ENCODE measurements at regions not wholly inside any gene's neighbourhood (a gene's known extent, or its start where the extent isn't known, plus 50 kb on each side); places are given as distances from the start of the nearest gene placed in this dataset.
"Not testable (repeated sequence)": the region's sequence is repeated elsewhere in the genome, so short reads cannot be mapped to it uniquely, and the experiment has no call there.

DNA sequence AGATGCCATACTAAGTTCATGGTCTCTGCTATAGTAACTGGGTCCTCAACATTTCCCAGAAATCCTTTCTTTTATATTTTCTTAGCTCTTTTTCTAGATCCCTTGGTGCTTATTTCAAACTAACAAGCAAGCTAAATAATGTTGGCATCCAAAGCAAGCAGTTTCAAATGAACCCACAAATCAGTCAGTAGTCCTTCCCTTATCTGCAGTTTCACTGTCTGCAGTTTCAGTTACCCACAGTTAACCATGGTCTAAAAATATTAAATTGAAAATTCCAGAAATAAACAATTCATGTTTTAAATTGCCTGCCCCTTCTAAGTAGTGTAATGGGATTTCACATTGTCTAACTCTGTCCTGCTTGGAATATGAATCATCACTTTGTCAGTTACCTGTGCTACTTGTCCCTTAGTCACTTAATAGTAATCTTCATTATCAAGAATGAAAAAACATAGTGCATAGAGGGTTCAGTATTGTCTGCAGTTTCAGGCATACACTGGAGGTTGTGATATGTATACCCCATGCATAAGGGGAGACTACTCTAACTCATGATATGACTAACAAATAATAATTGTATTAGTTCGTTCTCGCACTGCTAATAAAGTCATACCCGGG lies 633.7 kb downstream of the MECOM start:
- no peak for DNase-seq

DNA sequence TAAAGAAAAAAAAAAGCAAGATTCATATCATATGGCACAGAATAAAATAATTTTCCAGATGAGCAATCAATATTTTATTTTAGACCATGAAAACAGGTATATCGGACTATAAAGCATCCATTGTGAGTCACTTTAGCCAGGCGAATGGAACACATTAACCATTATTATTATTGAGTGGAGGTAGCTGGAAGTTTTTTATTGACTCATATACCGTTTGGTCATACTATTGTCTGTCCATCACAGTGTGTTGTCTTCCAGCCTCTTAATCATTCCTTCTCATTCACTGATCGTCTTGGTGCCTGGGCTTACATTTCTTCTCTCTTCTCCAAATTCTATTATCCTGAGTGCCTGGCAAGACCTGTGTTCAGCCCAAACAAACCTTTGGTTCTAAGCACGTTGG lies 634.8 kb downstream of the MECOM start:
- DNase-seq, result no peak

DNA sequence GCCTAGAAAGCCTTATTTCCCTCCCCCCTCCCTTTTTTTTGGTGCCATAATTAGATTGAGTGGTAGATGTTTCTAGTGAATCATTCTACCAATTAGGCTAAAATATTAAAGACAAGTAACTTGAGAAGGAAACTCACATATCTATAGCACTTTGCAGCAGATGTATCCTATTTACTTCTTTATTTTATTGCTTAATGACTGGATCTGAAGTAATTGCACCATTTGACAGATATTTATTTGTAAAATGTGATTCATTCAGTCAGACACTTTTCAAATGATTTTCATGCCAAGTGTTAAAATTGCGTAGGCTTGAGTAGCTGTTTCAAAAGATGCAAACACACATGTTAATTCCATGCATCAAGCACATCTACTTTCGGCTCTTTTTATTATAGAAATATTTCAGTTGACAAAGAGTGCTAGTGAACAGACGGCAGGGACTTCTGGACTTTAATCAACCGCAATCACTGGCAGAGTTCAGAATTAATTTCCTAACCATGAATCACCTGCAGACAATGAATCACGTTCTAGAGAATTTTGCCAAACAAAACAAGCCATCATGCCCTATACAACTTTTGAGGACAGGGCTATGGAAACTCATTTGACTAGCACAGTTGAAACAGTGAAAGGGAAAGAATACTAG lies 636.8 kb downstream of the MECOM start:
- DNase-seq, result no peak

DNA sequence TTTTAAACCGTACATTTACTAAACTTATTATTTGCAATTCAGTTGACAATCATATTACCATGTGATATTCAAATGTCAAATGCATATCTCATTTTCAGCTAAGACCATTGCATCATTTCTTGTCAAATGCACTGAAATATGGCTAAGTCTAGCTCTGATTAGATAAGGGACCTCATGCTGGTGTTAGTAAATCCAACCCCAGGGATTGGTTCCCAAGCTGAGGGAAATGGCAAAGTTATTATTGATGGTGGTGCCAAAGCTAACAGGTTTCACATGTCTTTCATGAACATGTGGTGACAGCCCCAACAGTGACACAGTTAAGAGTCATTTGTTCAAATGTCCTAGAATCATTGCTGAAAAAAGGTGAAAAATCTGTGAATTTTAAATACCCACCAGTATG lies 641.1 kb downstream of the MECOM start:
- no peak for DNase-seq

DNA sequence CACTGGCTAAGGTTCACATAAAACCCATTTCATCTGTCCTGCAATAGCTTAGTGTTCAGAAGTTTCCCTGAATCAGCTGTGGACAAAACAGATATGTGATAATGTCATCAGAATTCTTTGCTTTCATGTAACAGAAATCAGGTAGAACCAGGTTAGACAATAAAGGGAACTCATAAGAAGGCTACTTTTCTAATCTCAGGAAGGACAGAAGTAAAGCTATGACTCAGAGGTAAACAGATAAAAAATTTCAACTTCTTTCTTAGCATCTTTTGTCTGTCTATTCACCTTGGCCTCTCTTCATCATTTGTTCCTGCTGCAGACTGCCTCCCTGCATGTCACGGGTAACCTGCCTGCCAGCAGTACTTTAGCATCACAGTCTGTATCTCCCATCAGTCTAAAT lies 643.1 kb downstream of the MECOM start:
- DNase-seq, result no peak

DNA sequence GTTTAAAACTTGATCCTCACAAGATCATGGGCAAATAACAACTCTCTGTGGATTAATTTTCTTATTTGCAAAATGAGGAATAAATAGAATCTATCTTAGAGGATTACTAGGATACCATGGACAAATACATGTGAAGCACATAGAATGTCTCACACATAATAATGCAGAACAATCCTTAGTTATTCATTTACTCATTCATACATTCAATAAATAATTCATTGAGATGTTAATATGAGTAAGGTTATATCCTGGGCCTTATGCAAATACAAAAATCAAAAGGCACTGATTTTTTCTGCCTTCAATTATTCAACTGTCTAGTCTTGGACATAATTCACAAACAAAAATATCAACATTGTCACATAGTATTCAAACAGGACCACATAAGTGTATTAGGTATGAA lies 654.1 kb downstream of the MECOM start:
- DNase-seq, result no peak

DNA sequence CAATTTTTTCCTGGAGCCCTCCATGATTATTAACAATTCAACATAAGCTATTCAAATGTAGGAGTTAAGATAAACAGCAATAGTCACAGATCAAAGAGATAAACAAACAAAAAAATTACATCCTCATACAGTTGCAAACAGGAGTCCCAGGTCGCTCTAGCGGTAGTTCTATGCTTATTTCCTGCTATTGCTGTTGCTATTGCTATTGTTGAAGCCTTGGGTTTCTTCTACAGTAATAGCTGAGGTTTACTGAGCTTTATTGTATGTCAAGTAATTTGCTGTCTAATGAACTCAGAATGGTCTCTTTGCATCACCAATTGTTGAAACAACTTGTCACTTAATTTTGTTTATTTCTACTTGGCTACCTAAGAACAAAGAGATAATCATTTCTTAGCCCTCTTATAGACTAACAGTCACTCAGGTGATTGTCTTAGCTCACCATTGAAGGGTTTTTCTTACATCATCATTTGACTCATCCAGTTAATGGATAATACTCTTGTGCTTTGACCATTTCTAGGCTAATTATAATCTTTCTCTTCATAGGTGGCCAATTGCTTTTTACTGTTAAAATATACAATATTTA lies 654.6 kb downstream of the MECOM start:
- no peak for DNase-seq

DNA sequence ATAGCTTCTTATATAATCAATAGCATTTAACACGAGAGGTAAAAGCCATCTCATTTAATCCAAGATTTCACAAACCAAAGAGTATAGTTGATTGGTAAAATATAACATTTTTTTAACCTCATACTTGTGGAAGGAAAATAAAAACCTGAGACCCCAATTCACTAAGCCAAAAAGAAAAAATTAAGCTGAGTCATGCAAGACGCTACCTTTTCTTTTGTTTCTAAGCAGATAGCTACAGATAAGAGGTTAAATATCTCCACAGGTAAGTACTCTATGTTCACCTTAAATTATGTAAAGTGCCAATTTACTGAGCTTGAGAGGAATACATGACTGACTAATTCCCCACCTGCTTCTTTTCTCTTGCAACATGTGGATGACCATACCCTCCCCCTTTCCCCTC lies 656.4 kb downstream of the MECOM start:
- no peak for DNase-seq

DNA sequence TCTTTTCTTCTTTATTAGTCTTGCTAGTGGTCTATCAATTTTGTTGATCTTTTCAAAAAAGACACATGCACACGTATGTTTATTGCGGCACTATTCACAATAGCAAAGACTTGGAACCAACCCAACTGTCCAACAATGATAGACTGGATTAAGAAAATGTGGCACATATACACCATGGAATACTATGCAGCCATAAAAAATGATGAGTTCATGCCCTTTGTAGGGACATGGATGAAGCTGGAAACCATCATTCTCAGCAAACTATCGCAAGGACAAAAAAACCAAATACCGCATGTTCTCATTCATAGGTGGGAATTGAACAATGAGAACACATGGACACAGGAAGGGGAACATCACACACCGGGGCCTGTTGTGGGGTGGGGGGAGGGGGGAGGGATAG lies 657.1 kb downstream of the MECOM start:
- not testable (repeated sequence) for DNase-seq

DNA sequence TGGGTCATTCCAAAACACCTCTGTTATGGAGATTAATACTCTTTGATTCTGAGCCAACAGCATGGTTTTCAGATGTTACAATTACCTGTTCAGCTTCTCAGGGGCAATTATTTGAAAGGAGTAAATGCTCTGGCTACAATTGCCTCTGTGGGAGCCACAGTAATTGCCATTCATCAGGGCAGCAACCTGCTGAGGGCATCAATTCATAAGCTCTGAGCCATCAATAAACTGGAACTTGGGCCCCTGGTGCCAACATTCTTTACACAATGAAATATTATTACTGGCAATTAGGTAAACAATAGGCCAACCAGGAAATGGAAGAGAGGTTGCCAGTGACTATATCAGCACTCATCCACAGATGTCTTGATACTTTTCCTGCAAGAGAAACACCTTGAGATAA lies 660.8 kb downstream of the MECOM start:
- DNase-seq, result no peak

DNA sequence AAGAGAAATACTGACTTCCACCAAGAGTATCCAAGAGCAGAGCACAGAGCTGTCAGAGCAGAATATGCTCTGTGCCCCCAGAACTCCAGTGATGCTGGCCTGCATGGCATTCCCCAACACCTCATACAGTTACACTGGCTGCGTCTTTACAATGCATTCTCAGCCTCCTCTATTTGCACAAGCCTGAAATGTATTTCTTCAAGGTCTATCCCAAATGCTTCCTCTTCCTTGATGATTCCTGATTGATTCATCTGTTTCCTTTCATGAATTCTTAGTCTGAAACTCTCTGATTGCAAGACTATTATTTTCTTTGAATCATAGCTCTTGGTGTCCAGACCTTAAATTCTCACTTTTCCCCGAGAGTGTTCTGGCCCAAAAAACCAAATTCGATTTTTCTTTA lies 664.7 kb downstream of the MECOM start:
- no peak for DNase-seq

DNA sequence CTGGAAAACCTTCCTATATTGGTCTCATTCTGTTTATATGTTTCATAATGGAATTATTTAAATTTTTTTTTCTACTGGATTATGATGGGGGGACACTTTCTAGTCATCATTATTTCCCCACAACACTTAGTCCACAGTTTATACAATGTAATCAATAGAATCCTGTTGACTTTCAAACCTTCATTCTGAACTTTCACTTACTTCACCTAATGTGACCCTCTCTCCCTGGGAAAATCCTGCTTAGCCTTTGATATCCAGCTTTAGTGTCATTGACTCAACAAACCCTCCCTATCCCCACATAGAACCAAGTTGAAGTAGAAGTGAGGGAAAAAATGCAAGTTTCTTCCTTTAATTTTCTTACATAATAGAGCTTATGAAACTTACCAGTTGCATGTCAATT lies 666.0 kb downstream of the MECOM start:
- no peak for DNase-seq

DNA sequence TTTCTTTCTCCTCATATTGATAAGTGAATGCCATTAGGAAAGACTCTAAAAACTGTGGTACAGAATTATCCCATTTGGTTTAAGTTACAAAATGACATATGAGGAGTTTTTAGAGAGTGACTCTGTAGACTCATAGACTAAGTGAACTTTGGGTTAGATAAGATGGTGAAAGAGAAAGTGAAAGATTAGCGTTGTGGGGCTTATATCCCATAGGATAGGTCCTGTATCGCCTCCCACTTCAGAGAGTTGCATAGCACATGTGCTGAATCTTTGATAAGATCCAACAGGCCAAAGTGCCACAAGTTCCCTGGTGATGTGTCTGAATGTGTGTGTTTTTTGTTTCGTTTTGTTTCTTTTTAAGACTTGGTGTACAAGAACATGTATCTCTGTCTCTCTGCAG lies 666.9 kb downstream of the MECOM start:
- no peak for DNase-seq

DNA sequence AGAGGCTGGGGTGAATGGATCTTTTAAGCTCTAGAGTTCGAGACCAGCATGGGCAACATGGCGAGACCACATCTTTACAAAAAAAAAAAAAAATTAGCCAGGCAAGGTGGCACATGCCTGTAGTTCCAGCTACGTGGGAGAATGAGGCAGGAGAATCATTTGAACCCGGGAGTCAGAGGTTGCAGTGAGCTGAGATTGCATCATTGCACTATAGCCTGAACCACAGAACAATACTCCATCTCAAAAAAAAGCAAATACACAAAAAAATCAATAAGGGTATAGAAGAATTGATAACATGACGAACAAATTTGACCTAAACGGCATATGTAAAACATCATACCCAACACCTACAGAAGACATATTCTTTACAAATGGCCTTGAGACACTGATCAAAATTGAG lies 668.4 kb downstream of the MECOM start:
- DNase-seq, result no peak

DNA sequence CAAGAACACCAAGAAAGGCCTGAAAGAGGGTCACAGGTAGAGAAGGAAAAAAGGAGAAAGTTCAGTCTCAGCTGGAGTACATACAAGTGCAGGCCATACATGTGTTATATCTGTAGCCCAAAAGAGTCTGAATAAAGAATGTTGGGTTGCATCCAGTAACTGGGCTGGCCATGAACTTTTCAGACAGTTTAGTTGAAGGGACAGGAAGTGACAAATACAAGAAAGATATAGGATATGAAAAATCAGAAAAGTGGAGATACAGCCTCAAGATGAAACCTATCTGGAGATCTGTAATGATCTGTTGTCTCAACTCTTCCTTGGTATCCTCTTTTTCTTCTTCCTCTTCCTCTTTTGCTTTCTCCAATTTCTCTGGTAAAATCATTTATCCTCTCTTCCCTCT lies 671.7 kb downstream of the MECOM start:
- no peak for DNase-seq

DNA sequence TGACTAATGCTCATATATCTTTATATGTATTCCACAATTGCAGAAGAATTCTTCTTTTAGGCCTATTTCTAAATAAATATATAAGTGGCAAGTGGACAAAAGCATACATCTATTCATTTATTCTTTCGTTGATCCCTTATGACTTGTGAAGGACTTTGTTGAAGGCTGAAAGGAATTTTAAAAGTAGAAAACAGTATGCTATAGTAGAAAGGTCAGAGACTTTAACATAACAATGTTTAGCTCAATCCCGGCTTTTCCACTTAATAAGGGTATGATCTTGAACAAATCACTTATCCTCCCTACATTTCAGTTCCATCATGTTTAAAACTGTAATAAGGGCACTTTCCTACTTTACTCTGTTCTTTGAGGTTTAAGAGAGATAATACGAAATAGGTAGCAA lies 672.9 kb downstream of the MECOM start:
- no peak for DNase-seq

DNA sequence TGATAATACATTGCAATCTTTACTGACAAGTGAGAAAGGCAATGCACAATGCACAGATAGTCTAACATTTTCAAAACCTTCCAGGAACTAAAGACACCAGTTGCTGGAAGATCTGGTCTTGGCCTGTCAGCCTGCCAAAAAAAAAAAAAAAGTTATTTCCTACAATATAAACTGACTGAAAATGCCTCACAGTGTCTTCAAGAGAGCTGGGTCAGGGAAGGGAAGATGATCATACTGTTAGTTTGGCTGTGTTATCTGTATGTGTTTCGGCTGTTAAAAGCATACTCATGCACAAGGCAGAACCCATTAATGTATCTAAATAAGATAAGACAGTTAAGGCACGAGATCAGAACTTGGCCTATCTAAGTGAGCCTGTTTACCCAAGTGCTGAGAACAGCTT lies 673.4 kb downstream of the MECOM start:
- no peak for DNase-seq

DNA sequence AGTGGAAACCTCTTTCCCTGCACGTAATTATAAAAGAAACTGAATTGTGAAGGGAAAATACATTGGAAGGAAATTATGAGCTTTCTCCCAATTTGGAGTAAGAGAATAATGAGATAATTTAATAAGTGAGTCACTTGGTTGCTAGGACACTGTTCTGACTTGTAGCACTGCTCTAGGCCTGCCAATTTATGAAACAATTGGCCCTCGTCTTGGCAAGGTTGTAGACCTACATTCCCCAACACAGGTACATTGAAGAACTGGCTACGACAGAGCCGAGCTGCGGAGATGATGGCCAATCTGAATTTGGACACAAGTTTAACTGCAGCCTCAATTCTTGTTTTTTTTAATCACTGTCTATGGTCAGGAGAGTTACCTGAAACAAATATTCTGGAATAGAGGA lies 674.1 kb downstream of the MECOM start:
- DNase-seq, result no peak

DNA sequence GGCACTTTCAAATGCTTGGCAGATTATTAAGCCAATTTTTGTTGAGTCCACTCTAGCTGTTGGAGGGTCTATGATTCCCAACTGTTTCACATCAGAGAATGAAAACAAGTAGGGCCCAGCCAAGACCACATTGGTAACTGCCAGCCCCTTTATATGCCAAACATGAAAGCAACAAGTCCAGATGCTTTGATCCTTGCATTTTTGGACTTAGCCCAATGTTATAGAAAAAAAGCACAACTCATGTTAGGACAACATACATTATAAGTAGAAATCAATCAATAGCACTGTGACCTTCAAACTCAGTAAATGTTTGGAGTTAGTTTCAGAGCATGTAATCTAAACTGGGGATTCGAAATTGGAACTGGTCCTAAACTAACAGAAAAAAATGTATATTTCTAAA lies 674.7 kb downstream of the MECOM start:
- DNase-seq, result no peak

DNA sequence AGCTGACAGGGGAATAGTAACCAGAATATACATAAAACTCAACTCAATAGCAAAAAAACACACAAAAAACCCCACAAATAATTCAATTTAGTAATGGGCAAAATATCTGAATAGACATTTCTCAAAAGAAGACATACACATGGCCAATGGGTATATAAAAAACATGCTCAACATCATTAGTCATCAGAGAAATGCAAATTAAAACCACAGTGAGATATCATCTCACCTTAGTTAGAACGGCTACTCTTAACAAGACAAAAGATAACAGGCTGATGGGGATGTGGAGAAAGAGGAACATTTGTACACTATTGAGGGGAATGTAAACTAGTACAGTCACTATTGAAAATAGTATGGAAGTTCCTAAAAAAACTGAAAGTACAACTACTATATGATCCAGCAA lies 678.6 kb downstream of the MECOM start:
- no peak for DNase-seq

DNA sequence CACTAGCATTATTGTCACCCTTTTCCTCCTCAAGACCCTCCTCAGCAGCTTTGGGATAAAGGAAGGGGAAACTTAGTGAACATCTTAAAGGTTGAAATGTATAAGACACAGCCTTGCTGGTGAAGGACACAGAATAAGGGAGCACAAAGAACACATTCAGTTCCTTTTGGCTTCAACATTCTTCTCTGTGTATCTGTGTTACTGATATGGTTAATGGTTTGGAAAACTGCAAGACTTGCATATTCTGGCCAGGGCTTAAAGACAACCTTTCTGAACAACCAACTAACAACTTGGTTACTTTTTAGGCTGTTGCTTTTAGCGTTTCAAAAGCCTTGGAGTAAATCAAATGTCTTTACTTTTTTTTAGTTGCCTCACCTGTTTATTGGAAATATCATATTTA lies 680.5 kb downstream of the MECOM start:
- no peak for DNase-seq

DNA sequence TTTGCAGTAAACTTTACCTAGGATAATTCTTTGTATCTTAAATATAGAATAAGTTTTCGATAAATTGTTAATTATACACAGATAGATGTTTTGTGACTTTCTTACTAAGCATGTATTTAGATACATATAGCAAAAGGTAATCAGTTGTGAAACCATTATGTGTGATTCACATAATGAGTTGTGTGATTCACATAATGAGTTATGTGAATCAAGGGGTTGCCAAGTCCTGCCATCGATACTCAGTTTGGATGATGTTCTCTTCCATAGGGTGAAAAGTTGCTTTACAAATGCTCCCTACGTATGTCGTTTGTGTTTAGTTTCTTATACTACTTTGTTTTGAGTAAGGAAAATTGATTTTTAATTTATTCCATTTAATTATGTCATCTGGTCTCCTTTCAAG lies 682.1 kb downstream of the MECOM start:
- DNase-seq, result no peak

DNA sequence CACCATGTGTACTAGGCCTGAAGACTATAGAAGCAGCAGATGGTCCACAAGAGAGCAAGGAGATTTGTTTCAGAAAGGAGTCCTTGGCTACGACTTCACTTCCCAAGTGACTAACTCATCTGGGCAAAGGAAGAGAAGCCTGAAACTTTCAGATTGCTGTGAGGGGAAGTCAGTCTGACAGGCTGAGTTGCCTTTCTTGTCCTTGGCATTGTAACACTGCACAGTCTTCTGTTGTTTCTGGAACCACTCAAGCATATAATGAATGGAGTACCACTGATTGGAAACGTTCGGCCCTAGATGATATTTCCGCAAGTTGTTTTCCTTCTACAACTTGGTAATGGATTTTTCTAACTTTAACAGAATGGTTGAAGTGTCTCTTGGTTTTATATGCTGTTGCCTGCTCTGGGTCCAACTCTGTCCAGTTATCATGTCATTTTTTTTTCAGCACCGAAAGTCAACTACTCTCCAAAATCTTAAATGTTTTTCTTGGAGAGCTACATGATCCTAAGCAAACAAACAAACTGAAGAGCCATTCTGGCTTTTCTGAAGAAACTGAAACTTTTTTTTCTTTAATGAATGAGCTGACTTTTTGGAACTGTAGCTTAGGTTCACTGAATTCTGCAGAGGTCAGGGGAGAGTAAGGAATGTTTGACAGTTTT lies 685.7 kb downstream of the MECOM start:
- DNase-seq, result no peak

DNA sequence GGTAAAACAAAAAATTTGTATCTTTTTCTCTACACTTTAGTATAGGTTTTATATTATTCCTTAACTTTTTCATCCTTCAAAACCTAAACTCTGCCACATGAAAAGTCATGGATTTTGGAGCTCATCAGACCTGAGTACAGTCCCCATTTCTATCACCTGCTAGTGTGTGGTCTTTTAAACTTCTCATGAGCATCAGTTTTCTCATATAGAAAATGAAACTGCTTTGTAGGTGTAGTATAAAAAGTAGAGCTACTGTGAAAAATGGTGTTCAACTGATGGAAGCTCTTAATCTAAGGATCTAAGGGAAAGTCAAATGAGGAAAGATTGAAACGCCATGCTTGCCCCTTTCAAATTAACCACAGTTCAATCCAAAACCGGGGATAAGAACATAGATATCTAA lies 686.5 kb downstream of the MECOM start:
- no peak for DNase-seq

DNA sequence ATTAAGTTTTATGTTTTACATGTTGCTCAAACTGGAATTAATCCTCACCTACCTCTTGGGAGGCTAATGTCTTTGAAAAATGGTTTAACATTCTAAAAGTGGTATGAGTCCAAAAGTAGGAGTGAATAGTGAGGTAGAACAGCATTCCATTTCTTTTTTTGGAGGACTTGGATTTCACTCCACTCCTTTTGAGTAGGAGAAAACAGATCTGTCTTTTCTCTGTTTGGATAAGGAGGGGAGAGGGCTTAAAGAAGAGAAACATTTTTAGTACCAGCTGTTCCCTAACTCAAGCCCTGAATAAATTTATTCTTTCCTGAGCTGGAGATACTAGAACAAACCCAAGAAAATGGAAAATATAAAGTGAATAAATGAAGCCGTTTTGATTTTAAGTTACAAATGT lies 687.9 kb downstream of the MECOM start:
- no peak for DNase-seq

All from CD4-positive, alpha-beta T cell treated with Interleukin-17A for 1 hour (primary cell).